ENCODE measurements at regions not wholly inside any gene's neighbourhood (a gene's known extent, or its start where the extent isn't known, plus 50 kb on each side); places are given as distances from the start of the nearest gene placed in this dataset.

DNA sequence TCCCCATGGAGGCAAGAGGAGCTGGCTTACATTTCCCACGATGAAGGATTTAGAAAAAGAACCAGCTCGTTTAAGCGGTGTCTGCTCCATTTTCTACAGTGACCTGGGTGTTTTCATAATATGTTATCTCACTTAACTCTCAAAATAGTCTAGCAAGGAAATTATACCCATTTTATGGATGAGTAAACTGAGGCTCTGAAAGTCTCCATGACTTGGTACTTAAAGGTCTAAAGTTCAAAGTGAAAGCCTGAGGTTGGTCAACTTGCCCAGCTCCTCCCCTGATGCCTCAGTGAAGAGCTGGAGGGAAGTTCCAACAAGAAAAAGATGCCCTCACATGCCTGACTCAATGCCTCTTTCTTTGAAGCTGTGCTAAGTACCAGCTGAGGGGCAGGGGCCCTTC, 232.0 kb downstream of the CBLN1 start:
- FAIRE-seq (no peak), DNase-seq (ENCODE audit: insufficient read length, low spot score) (no peak)
- TF ChIP-seq, protein P1, sequence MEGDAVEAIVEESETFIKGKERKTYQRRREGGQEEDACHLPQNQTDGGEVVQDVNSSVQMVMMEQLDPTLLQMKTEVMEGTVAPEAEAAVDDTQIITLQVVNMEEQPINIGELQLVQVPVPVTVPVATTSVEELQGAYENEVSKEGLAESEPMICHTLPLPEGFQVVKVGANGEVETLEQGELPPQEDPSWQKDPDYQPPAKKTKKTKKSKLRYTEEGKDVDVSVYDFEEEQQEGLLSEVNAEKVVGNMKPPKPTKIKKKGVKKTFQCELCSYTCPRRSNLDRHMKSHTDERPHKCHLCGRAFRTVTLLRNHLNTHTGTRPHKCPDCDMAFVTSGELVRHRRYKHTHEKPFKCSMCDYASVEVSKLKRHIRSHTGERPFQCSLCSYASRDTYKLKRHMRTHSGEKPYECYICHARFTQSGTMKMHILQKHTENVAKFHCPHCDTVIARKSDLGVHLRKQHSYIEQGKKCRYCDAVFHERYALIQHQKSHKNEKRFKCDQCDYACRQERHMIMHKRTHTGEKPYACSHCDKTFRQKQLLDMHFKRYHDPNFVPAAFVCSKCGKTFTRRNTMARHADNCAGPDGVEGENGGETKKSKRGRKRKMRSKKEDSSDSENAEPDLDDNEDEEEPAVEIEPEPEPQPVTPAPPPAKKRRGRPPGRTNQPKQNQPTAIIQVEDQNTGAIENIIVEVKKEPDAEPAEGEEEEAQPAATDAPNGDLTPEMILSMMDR (IDR thresholded peaks at IDR 0.05; ENCODE audit: insufficient read depth, missing control alignments) = no peak

DNA sequence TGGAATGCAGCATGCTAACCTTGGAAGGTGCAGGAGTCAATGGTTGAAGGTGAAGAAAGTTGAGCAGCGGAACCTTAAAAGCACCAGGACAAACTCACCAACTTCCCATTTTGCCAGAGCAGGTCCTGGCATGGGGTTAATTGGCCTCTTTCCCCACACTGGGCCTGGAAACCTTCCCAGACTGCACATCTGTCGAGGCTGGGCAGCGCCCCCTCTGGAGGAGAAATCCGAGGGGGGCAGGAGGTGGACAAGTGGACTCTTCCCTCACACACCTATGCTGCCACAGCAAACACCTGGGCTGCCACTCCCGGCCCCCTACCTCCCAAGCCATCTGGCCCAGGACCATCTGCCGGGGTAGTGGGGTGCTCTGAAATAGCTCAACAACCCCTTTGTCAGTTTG, 232.4 kb downstream of the CBLN1 start:
- FAIRE-seq (no peak), DNase-seq (ENCODE audit: insufficient read length, low spot score) (no peak)

DNA sequence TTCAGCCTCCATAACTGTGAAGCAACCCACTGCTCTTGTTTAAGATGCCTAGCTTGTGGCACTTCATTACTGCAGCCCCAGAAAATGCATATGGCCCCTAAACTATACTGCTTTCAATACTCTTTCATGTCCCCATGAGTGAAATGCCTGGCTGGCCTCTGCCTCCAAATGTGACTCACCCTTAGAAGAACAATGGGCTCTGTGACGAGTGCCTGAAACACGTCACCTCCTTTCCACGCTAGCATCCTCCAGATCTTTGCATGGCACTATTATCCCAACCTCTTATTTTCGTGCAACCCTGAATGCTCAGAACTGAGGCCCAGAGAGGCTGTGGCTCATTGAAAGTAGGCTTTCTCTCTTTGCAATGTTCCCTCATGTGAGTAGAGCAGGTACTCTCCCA, 233.1 kb downstream of the CBLN1 start:
- TF ChIP-seq, protein P1 (IDR thresholded peaks at IDR 0.05; ENCODE audit: insufficient read depth, missing control alignments) = no peak
- no peak for FAIRE-seq
- no peak for DNase-seq (ENCODE audit: insufficient read length, low spot score)

More for the DNA sequence above, 232.4 kb downstream of the CBLN1 start:
- TF ChIP-seq, protein P1 (IDR thresholded peaks at IDR 0.05; ENCODE audit: insufficient read depth, missing control alignments) = no peak

DNA sequence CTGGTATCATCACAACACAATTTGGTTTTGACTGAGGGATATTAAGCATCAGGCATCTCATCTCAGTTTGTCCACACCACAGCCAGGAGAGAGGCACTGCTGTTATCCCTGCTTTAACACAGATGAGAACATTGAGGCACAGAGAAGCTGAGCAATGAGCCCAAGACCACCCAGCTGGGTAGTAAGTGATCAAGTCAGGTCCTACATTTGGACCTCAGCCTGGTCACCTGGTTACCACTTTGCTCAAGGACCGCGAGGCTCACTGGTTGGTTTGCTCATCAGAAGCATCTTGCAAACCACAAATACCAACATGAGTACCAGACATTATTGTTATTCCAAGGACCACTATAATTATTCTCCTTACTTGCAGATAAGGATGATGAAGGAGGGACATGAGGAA, 245.5 kb downstream of the CBLN1 start:
- DNase-seq (ENCODE audit: insufficient read length, low spot score) (no peak), FAIRE-seq (no peak)
- TF ChIP-seq, protein P1 (IDR thresholded peaks at IDR 0.05; ENCODE audit: insufficient read depth, missing control alignments) = no peak

DNA sequence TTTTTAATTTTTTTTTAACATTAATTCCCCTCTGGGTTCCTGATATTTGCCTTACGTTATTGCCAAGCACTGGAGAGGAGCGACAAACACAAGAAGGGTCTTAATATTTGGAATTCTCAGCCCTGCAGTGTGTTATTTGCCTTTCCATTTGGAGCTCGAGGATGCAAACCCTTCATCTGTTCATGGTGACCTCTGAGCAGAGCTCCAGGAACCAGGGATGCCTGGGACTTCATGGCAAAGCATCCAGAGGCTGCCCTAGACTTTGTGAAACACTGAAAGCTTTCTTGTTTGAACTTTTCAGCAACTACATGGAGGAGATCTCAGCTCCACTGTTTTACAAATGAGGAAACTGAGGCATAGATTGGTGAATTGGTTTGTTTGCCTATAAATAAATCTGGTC, 254.2 kb downstream of the CBLN1 start:
- DNase-seq (ENCODE audit: insufficient read length, low spot score) (no peak), FAIRE-seq (no peak)
- TF ChIP-seq, protein P1 (IDR thresholded peaks at IDR 0.05; ENCODE audit: insufficient read depth, missing control alignments) = no peak

DNA sequence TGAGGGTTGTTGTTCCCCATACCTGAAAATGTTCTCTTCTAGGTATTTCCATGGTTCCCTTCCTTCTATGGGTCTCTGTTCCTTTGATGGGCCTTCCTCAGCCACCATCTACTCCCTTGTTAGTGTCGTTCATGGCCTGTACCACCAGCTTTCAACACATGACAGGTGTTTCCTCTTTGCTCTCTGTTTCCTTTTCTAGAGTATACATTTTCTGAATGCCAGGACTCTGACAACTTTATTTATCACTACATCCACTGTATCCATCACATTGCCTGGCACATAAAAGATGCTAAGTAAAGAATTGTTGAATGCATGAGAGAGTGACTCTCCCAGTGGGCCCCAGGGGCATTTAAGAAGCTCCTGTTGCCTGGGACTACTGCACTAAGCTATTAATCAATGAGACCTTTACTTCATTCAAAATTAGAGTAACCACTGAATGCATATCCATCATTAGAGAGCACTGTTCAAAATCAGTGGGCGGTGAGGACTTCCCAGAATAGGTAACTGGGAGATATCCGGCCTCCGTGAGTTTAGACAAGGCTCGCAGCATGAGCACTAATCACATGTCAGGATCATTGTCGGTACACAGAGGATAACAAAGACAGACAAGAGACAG, 255.0 kb downstream of the CBLN1 start:
- FAIRE-seq = no peak
- no peak for DNase-seq (ENCODE audit: insufficient read length, low spot score)
- TF ChIP-seq, protein P1 (IDR thresholded peaks at IDR 0.05; ENCODE audit: insufficient read depth, missing control alignments) = no peak

DNA sequence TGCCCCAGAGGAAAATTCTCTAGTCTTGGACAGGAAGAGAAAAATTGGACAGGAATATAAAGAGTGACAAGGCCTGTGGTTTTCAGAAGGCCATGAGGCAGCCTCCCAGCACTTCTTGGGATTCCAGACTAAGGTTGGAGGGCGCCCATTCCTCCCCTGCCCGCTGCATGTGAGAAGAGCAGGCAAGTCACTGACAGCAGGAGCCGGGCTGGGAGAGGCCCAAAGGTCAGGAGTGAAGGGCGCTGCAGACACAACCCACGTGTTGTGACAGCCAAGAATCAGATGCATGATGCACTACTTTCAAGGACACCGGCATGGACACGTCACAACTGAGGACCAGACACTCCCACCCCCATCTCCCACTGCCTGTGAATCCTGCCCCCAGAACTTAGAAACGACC, 256.7 kb downstream of the CBLN1 start:
- FAIRE-seq (no peak), DNase-seq (ENCODE audit: insufficient read length, low spot score) (no peak)
- TF ChIP-seq, protein P1 (IDR thresholded peaks at IDR 0.05; ENCODE audit: insufficient read depth, missing control alignments) = no peak
